ENCODE measurements at regions not wholly inside any gene's neighbourhood (a gene's known extent, or its start where the extent isn't known, plus 50 kb on each side); places are given as distances from the start of the nearest gene placed in this dataset.

- TF ChIP-seq YY1 (IDR thresholded peaks at IDR 0.05; ENCODE audit: insufficient read depth, insufficient read length) (no peak), ZNF274 (IDR thresholded peaks at IDR 0.05; ENCODE audit: low read depth, low read length) (no peak), SUZ12 (IDR thresholded peaks at IDR 0.05; ENCODE audit: extremely low read depth, insufficient read depth, insufficient read length) (no peak)
Measured at GRCh38 chr1:30525631-30525970, 197.8 kb downstream of the MATN1 start.

All from NT2/D1 (cell line).